K562 (cell line): ENCODE measurements at regions not wholly inside any gene's neighbourhood (a gene's known extent, or its start where the extent isn't known, plus 50 kb on each side); places are given as distances from the start of the nearest gene placed in this dataset.

Source experiments
- ATF1 ChIP-seq, 2 experiments: fragments of 450-650 bp in 1 of 2; IDR thresholded peaks; 2 replicates each; pipeline ENCODE4 v1.6.1; 2016; ENCODE audit warnings: missing compliant biosample characterization in 1 of 2, missing genetic modification characterization in 1 of 2
- CBX3 ChIP-seq, 2 experiments: IDR thresholded peaks; 1 replicate in 1 of 2; 2 replicates in 1 of 2; pipeline ENCODE4 v1.6.1; 2012; ENCODE audit warnings: inconsistent platforms in 2 of 2, low read length in 2 of 2, borderline replicate concordance in 1 of 2, control low read depth in 1 of 2
- ELK1 ChIP-seq: sonication (generic); formaldehyde crosslinking; IDR thresholded peaks from 2 replicates; pipeline ENCODE4 v1.8.1; 2022; ENCODE audit warnings: missing genetic modification reagents
- HMG20B ChIP-seq: fragments of 250-450 bp; sonication (Bioruptor Pico); IDR thresholded peaks from 2 replicates; pipeline ENCODE4 v1.5.0; 2021; ENCODE audit warnings: mild to moderate bottlenecking
- HOXB6 ChIP-seq: fragments of 250-450 bp; sonication (Bioruptor Pico); IDR thresholded peaks from 2 replicates; pipeline ENCODE4 v1.5.1; 2022; ENCODE audit warnings: mild to moderate bottlenecking, borderline replicate concordance
- KDM4B ChIP-seq, 2 experiments: fragments of 450-650 bp in 1 of 2; sonication (generic) in 1 of 2; IDR thresholded peaks; 2 replicates each; pipeline ENCODE4 v1.6.1; 2016 to 2017; ENCODE audit warnings: borderline replicate concordance in 2 of 2, antibody characterized with exemption in 1 of 2, low read depth in 1 of 2, mild to moderate bottlenecking in 1 of 2
- KLF13 ChIP-seq: fragments of 450-650 bp; IDR thresholded peaks from 2 replicates; pipeline ENCODE4 v1.6.1; 2016; ENCODE audit warnings: missing genetic modification characterization, low read depth, mild to moderate bottlenecking, missing compliant biosample characterization, moderate library complexity, borderline replicate concordance
- NFATC3 ChIP-seq: fragments of 450-650 bp; IDR thresholded peaks from 2 replicates; pipeline ENCODE4 v1.6.1; 2017; ENCODE audit warnings: mild to moderate bottlenecking
- NR1H2 ChIP-seq: sonication (generic); formaldehyde crosslinking; IDR thresholded peaks from 2 replicates; pipeline ENCODE4 v1.4.0; 2020; ENCODE audit warnings: mild to moderate bottlenecking, missing genetic modification reagents
- POLR2H ChIP-seq: IDR thresholded peaks from 2 replicates; pipeline ENCODE4 v1.6.1; 2016; ENCODE audit warnings: missing genetic modification characterization, low read depth, mild to moderate bottlenecking, control low read depth, missing compliant biosample characterization, moderate library complexity
- SIX5 ChIP-seq, 2 experiments: IDR thresholded peaks; 2 replicates each; pipeline ENCODE4 v1.6.1; 2011; ENCODE audit warnings: low read length in 2 of 2, borderline replicate concordance in 1 of 2, low read depth in 1 of 2, mild to moderate bottlenecking in 1 of 2, moderate library complexity in 1 of 2; ENCODE audit not compliant: insufficient read depth in 1 of 2
- THRB ChIP-seq: fragments of 450-650 bp; formaldehyde crosslinking; conservative IDR thresholded peaks from 2 replicates; pipeline ENCODE4 v1.4.0; 2022; ENCODE audit warnings: mild to moderate bottlenecking, missing genetic modification characterization
- XRCC5 ChIP-seq: fragments of 200-400 bp; formaldehyde crosslinking; IDR thresholded peaks from 2 replicates; pipeline ENCODE4 v1.6.1; 2017; ENCODE audit warnings: low read depth, mild to moderate bottlenecking, low read length
- ZNF146 ChIP-seq: IDR thresholded peaks from one replicate; pipeline ENCODE4 v1.6.1; 2018; ENCODE audit warnings: missing compliant biosample characterization; ENCODE audit not compliant: unreplicated experiment
- ZNF224 ChIP-seq: sonication (generic); formaldehyde crosslinking; IDR thresholded peaks from 2 replicates; pipeline ENCODE4 v1.8.0; 2022; ENCODE audit warnings: mild to moderate bottlenecking, missing genetic modification reagents
- ZNF239 ChIP-seq: fragments of 250-450 bp; sonication (Bioruptor Pico); IDR thresholded peaks from 2 replicates; pipeline ENCODE4 v1.4.0; 2020; ENCODE audit warnings: mild to moderate bottlenecking
- ZNF41 ChIP-seq: fragments of 250-450 bp; sonication (Bioruptor Pico); conservative IDR thresholded peaks from 2 replicates; pipeline ENCODE4 v1.4.0; 2020; ENCODE audit warnings: mild to moderate bottlenecking
- ZNF764 ChIP-seq: fragments of 250-450 bp; sonication (Bioruptor Pico); IDR thresholded peaks from 2 replicates; pipeline ENCODE4 v1.4.0; 2020; ENCODE audit warnings: low read depth, mild to moderate bottlenecking, moderate library complexity
- ZNF785 ChIP-seq: fragments of 250-450 bp; sonication (Bioruptor Pico); IDR thresholded peaks from 2 replicates; pipeline ENCODE4 v1.4.0; 2020; ENCODE audit warnings: mild to moderate bottlenecking
- TF ChIP-seq, protein P1 (sequence below): fragments of 450-650 bp; IDR thresholded peaks from 2 replicates; pipeline ENCODE4 v1.6.1; 2016; ENCODE audit warnings: borderline replicate concordance
- TF ChIP-seq, protein P2 (sequence below): fragments of 450-650 bp; formaldehyde crosslinking; IDR thresholded peaks from 2 replicates; pipeline ENCODE4 v1.4.0; 2020; ENCODE audit warnings: mild to moderate bottlenecking, moderate library complexity

- no peak for TF ChIP-seq NR1H2
- no peak for TF ChIP-seq HMG20B (CRISPR knock-in tag)
- no peak for TF ChIP-seq POLR2H (tag)
- TF ChIP-seq THRB (CRISPR knock-in tag) = no peak
- TF ChIP-seq CBX3 (IDR thresholded peaks at IDR 0.05; ENCODE audit: borderline replicate concordance in 1 of 2, low read length in 2 of 2) = no peak
- no peak for TF ChIP-seq ZNF239 (CRISPR knock-in tag)
- no peak for TF ChIP-seq ZNF146 (CRISPR knock-in tag)
- no peak for TF ChIP-seq KDM4B (IDR thresholded peaks at IDR 0.05; ENCODE audit: borderline replicate concordance in 2 of 2, low read depth in 1 of 2)
- no peak for TF ChIP-seq ZNF785
- TF ChIP-seq XRCC5 = no peak
- TF ChIP-seq NFATC3 = no peak
- TF ChIP-seq HOXB6 = no peak
- no peak for TF ChIP-seq ZNF41 (CRISPR knock-in tag)
- no peak for TF ChIP-seq ZNF224 (CRISPR knock-in tag)
- TF ChIP-seq ATF1 (CRISPR knock-in tag; IDR thresholded peaks at IDR 0.05) = no peak
- no peak for TF ChIP-seq ATF1 (tag; IDR thresholded peaks at IDR 0.05)
- no peak for TF ChIP-seq ELK1 (CRISPR knock-in tag)
- TF ChIP-seq, protein P1, sequence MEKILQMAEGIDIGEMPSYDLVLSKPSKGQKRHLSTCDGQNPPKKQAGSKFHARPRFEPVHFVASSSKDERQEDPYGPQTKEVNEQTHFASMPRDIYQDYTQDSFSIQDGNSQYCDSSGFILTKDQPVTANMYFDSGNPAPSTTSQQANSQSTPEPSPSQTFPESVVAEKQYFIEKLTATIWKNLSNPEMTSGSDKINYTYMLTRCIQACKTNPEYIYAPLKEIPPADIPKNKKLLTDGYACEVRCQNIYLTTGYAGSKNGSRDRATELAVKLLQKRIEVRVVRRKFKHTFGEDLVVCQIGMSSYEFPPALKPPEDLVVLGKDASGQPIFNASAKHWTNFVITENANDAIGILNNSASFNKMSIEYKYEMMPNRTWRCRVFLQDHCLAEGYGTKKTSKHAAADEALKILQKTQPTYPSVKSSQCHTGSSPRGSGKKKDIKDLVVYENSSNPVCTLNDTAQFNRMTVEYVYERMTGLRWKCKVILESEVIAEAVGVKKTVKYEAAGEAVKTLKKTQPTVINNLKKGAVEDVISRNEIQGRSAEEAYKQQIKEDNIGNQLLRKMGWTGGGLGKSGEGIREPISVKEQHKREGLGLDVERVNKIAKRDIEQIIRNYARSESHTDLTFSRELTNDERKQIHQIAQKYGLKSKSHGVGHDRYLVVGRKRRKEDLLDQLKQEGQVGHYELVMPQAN = no peak
- no peak for TF ChIP-seq KLF13
- TF ChIP-seq ZNF764 (CRISPR knock-in tag) = no peak
- TF ChIP-seq SIX5 (IDR thresholded peaks at IDR 0.05; ENCODE audit: borderline replicate concordance in 1 of 2, insufficient read depth in 1 of 2, low read depth in 1 of 2, low read length in 2 of 2) = no peak
- TF ChIP-seq, protein P2, sequence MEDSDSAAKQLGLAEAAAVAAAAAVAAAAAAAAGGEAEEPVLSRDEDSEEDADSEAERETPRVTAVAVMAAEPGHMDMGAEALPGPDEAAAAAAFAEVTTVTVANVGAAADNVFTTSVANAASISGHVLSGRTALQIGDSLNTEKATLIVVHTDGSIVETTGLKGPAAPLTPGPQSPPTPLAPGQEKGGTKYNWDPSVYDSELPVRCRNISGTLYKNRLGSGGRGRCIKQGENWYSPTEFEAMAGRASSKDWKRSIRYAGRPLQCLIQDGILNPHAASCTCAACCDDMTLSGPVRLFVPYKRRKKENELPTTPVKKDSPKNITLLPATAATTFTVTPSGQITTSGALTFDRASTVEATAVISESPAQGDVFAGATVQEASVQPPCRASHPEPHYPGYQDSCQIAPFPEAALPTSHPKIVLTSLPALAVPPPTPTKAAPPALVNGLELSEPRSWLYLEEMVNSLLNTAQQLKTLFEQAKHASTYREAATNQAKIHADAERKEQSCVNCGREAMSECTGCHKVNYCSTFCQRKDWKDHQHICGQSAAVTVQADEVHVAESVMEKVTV = no peak
Measured at GRCh38 chr3:193800138-193801043, 207.4 kb downstream of the OPA1 start (continued).
